ENCODE measurements at regions not wholly inside any gene's neighbourhood (a gene's known extent, or its start where the extent isn't known, plus 50 kb on each side); places are given as distances from the start of the nearest gene placed in this dataset.

DNA sequence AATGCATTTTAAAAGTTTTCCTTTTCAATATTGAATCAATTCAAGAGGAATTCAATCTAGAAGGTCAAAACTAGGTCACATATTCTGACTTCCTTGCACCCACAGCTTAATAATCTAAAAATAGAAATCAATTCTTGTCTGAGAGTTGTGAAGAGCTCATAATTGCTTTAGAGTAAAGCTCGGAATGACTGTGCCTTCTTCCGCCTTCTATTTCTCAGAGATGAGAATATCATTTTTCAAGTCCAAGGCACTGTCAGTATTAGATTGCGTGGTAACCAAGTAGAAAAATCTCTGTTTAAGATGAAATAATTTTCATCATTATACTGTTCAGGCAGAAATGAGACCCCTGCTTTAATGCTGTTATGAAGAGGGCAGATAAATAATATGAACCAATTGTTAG is 272.2 kb upstream of the NFE2L3 start:
- TF ChIP-seq, protein P1, sequence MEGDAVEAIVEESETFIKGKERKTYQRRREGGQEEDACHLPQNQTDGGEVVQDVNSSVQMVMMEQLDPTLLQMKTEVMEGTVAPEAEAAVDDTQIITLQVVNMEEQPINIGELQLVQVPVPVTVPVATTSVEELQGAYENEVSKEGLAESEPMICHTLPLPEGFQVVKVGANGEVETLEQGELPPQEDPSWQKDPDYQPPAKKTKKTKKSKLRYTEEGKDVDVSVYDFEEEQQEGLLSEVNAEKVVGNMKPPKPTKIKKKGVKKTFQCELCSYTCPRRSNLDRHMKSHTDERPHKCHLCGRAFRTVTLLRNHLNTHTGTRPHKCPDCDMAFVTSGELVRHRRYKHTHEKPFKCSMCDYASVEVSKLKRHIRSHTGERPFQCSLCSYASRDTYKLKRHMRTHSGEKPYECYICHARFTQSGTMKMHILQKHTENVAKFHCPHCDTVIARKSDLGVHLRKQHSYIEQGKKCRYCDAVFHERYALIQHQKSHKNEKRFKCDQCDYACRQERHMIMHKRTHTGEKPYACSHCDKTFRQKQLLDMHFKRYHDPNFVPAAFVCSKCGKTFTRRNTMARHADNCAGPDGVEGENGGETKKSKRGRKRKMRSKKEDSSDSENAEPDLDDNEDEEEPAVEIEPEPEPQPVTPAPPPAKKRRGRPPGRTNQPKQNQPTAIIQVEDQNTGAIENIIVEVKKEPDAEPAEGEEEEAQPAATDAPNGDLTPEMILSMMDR (IDR thresholded peaks at IDR 0.05) = no peak
- TF ChIP-seq POLR2A (IDR thresholded peaks at IDR 0.05) = no peak
